Natural killer cell treated with Interleukin-12 subunit alpha and Interleukin-12 subunit beta and Interleukin-15 and Interleukin-18, amount 100 ng/mL, for 72 hours (primary cell): ENCODE measurements at regions not wholly inside any gene's neighbourhood (a gene's known extent, or its start where the extent isn't known, plus 50 kb on each side); places are given as distances from the start of the nearest gene placed in this dataset.

ENCODE experiments used
- ATAC-seq, 2 donors: fragments of 150-1000 bp; cut with Tn5 transposase in 1 of 2; sonication (Bioruptor Pico), chemical (Tn5 transposase) in 1 of 2; 2 replicates each; pipeline ENCODE4 v1.10.0; 2021
- DNase-seq: peaks from one replicate; pipeline ENCODE4 v3.0.0; 2022; ENCODE audit warnings: low spot score
- H3K27ac Mint-ChIP-seq, 2 donors: 1 replicate in 1 of 2; 2 replicates in 1 of 2; pipeline ENCODE4 v1.8.0; 2022; ENCODE audit warnings: mixed read lengths in 2 of 2, mild to moderate bottlenecking in 1 of 2, moderate library complexity in 1 of 2
- H3K27me3 Mint-ChIP-seq, 2 donors: 1 replicate in 1 of 2; 2 replicates in 1 of 2; pipeline ENCODE4 v1.8.0; 2022; ENCODE audit warnings: mixed read lengths in 2 of 2
- H3K36me3 Mint-ChIP-seq: one replicate; pipeline ENCODE4 v1.8.0; 2022; ENCODE audit warnings: mixed read lengths
- H3K4me1 Mint-ChIP-seq, 2 donors: 1 replicate in 1 of 2; 2 replicates in 1 of 2; pipeline ENCODE4 v1.8.0; 2022; ENCODE audit warnings: low read depth in 2 of 2, mixed read lengths in 2 of 2, mild to moderate bottlenecking in 1 of 2
- H3K4me3 Mint-ChIP-seq: one replicate; pipeline ENCODE4 v1.8.0; 2022; ENCODE audit warnings: mixed read lengths
- H3K9me3 Mint-ChIP-seq: 2 replicates; pipeline ENCODE4 v1.8.0; 2022; ENCODE audit warnings: mixed read lengths

GRCh38 chr5:67451640-67452279 lies 255.2 kb upstream of the CD180 start:
- DNase-seq (no peak), ATAC-seq (no peak)
- H3K9me3 Mint-ChIP-seq = peaks cover 3% of the 10 kb centered on the region
- H3K27ac Mint-ChIP-seq = no peak overlapping the region
- H3K27me3 Mint-ChIP-seq = no peaks in the 10 kb centered on the region
- peaks cover 0 to 5% of the 10 kb centered on the region in 2 donors for H3K4me1 Mint-ChIP-seq
- no peak overlapping the region for H3K4me3 Mint-ChIP-seq
- no peaks in the 10 kb centered on the region for H3K36me3 Mint-ChIP-seq

- H3K36me3 Mint-ChIP-seq = no peaks in the 10 kb centered on the region
- H3K9me3 Mint-ChIP-seq = peaks cover 3% of the 10 kb centered on the region
- no peak overlapping the region for H3K4me3 Mint-ChIP-seq
- no peaks in the 10 kb centered on the region for H3K27me3 Mint-ChIP-seq
- DNase-seq (no peak), ATAC-seq (no peak)
- no peaks in the 10 kb centered on the region for H3K4me1 Mint-ChIP-seq
- H3K27ac Mint-ChIP-seq = no peak overlapping the region
These were observed 251.1 kb upstream of the CD180 start for GRCh38 chr5:67447732-67448131.

- DNase-seq = no peak
- Mint-ChIP-seq H3K36me3 (no peaks in the 10 kb centered on the region), H3K4me1 (no peaks in the 10 kb centered on the region), H3K27me3 (peaks cover 0 to 4% of the 10 kb centered on the region in 2 donors), H3K9me3 (no peaks in the 10 kb centered on the region), H3K27ac (no peak overlapping the region), H3K4me3 (no peak overlapping the region)
- no peak for ATAC-seq
These were observed 241.6 kb upstream of the CD180 start for GRCh38 chr5:67437905-67438845.

- H3K4me1 Mint-ChIP-seq = no peaks in the 10 kb centered on the region
- no peak overlapping the region for H3K27ac Mint-ChIP-seq
- H3K9me3 Mint-ChIP-seq = no peaks in the 10 kb centered on the region
- H3K27me3 Mint-ChIP-seq = peaks cover 0 to 4% of the 10 kb centered on the region in 2 donors
- DNase-seq (no peak), ATAC-seq (no peak)
- no peak overlapping the region for H3K4me3 Mint-ChIP-seq
- no peaks in the 10 kb centered on the region for H3K36me3 Mint-ChIP-seq
These were observed 238.4 kb upstream of the CD180 start for GRCh38 chr5:67435032-67435431.

DNA sequence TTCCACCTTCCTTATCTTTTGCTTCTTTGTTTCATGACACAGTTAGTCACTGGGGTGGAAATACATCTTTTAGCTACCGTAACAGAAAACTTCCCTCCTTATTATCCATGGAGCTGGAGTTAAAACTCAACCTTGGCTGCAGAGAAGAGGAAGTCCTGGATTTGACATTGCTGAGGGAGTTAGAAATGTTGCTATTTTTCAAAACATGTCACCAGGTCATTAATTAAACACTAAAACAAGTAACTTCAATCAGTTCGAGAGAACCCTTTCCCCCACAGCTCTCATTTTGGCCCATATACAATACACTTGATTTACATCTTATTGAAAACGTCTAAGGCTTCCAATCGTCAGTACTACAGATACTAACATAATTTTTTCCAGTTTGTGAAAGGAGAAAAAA lies 237.9 kb upstream of the CD180 start:
- Mint-ChIP-seq H3K4me1 (no peaks in the 10 kb centered on the region), H3K36me3 (no peaks in the 10 kb centered on the region), H3K4me3 (no peak overlapping the region), H3K9me3 (no peaks in the 10 kb centered on the region), H3K27me3 (peaks cover 0 to 4% of the 10 kb centered on the region in 2 donors), H3K27ac (no peak overlapping the region)
- ATAC-seq (no peak), DNase-seq (no peak)

- Mint-ChIP-seq H3K9me3 (no peaks in the 10 kb centered on the region), H3K4me1 (no peaks in the 10 kb centered on the region), H3K36me3 (no peaks in the 10 kb centered on the region), H3K4me3 (no peak overlapping the region), H3K27me3 (peaks cover 0 to 4% of the 10 kb centered on the region in 2 donors), H3K27ac (no peak overlapping the region)
- DNase-seq = no peak
- ATAC-seq = no peak
These were observed 236.0 kb upstream of the CD180 start for GRCh38 chr5:67432606-67433005.

- Mint-ChIP-seq H3K9me3 (no peaks in the 10 kb centered on the region), H3K4me3 (no peak overlapping the region)
- no peak for ATAC-seq
These were observed 234.6 kb upstream of the CD180 start for GRCh38 chr5:67431191-67431590.

DNA sequence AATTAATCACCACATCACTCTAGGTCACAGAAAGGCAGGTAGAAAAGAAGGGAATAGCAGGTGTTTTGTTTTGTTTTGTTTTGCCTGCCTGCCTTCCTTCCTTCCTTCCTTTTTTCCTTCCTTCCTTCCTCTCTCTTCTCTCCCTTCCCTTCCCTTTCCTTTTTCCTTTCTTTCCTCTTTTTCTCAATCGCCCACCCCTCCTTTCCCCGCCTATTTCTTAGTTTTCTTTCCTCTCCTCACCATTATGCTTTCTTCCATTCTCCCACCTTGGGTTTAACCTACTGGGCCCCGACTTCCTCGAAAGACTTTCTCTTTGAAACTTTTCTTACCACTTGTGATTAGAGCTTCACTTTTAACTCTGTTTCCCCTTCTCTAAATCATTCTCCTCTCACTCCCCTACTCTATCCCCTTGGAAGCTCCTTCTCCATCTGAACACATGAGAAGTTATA lies 231.3 kb upstream of the CD180 start:
- DNase-seq (no peak), ATAC-seq (no peak)
- no peaks in the 10 kb centered on the region for H3K9me3 Mint-ChIP-seq
- H3K4me1 Mint-ChIP-seq = no peaks in the 10 kb centered on the region
- no peaks in the 10 kb centered on the region for H3K27me3 Mint-ChIP-seq
- H3K27ac Mint-ChIP-seq = no peak overlapping the region
- H3K36me3 Mint-ChIP-seq = no peaks in the 10 kb centered on the region
- no peak overlapping the region for H3K4me3 Mint-ChIP-seq

More at GRCh38 chr5:67431191-67431590, 234.6 kb upstream of the CD180 start:
- H3K27me3 Mint-ChIP-seq = peaks cover 0 to 4% of the 10 kb centered on the region in 2 donors
- H3K27ac Mint-ChIP-seq = no peak overlapping the region
- no peaks in the 10 kb centered on the region for H3K4me1 Mint-ChIP-seq
- no peak for DNase-seq
- no peaks in the 10 kb centered on the region for H3K36me3 Mint-ChIP-seq

DNA sequence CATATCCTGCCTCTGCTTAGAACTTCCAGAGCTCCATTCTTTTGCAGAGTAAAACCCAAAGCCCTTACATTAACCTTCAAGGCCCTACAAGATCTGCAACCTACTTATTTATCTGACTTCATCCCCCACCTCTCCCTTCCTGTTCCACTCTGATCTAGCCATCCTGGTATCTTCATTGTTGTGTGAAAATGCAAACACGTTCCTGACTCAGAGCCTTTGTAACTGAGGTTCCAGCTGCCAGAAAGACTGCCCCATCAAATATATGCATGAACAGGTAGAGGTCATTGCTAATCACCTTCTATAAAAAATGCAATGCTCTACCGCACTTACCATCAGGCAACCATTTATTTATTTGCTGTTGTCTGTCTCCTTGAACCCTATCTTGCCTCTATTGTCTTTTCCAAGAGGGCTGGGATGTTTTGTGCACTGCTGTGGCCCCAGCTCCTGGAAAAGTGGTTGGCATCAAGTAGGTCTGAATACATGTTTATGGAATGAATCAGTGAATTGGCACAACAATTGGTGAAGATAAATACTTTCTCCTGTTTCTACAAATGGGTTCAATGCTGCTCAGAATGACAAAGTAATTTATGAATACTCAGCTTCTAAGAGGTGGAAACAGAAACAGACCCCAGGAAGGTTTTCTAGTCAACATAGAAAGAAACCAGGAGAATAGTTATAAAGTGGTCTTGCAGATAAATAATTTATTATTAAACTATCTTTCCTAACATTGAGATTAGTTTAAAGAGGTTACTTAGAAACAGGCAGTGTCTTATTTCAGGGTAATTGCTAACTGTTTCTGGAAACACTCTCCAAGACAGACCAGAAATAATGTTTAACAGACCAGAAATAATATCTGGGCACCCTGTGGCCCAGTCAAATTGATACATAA lies 230.6 kb upstream of the CD180 start:
- Mint-ChIP-seq H3K27me3 (no peaks in the 10 kb centered on the region), H3K27ac (no peak overlapping the region), H3K4me1 (peaks cover 2 to 3% of the 10 kb centered on the region in 2 donors), H3K36me3 (peaks cover 1% of the 10 kb centered on the region), H3K9me3 (peaks cover 3% of the 10 kb centered on the region), H3K4me3 (no peak overlapping the region)
- DNase-seq = no peak
- ATAC-seq = no peak

DNA sequence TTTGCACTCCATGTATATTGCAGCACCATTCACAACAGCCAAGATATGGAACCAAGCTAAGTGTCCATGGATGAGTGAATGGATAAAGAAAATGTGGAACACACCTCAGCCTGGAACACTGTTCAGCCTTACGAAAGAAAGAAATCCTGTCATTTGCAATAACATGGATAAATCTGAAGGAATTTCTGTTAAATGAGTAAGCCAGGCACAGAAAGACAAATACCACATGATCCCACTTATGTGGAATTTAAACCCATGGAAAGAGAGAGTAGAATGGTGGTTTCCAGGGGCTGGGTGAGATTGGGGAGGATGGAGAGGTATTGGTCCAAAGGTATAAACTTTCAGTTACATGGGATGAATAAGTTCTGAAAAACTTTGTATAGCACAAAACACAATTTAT lies 228.9 kb upstream of the CD180 start:
- peaks cover 10% of the 10 kb centered on the region for H3K36me3 Mint-ChIP-seq
- H3K27ac Mint-ChIP-seq = no peak overlapping the region
- no peaks in the 10 kb centered on the region for H3K27me3 Mint-ChIP-seq
- ATAC-seq (no peak), DNase-seq (no peak)
- H3K4me1 Mint-ChIP-seq = peaks cover 8 to 9% of the 10 kb centered on the region in 2 donors
- no peak overlapping the region for H3K4me3 Mint-ChIP-seq
- peaks cover 5% of the 10 kb centered on the region for H3K9me3 Mint-ChIP-seq

- H3K4me1 Mint-ChIP-seq = peaks cover 8 to 9% of the 10 kb centered on the region in 2 donors
- H3K9me3 Mint-ChIP-seq = peaks cover 5% of the 10 kb centered on the region
- no peak for DNase-seq
- ATAC-seq = no peak
- peaks cover 10% of the 10 kb centered on the region for H3K36me3 Mint-ChIP-seq
- no peak overlapping the region for H3K4me3 Mint-ChIP-seq
- H3K27me3 Mint-ChIP-seq = no peaks in the 10 kb centered on the region
- H3K27ac Mint-ChIP-seq = no peak overlapping the region
These were observed 221.2 kb upstream of the CD180 start for GRCh38 chr5:67417839-67418238.

DNA sequence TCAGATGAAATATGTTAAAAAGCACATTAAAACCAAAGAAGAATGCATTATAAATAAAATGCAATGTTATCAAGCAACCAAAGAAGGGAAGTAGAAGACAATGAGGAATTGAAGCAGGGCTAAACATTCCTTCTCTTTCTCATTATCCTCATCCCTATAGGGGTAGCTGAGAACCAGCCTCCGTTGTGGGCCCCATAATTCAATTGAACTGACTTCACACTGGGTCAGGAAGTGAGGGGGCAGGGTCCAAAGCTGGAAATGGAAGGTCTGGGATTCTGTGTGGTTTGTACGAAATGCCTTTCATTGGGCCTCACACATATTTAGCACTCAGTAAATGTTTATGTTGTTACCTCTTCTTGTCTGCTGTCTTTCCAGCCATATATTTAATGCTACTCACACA lies 220.4 kb upstream of the CD180 start:
- peaks cover 3 to 4% of the 10 kb centered on the region in 2 donors for H3K4me1 Mint-ChIP-seq
- no peak overlapping the region for H3K27ac Mint-ChIP-seq
- no peaks in the 10 kb centered on the region for H3K9me3 Mint-ChIP-seq
- no peak for DNase-seq
- no peak for ATAC-seq
- no peak overlapping the region for H3K4me3 Mint-ChIP-seq
- H3K27me3 Mint-ChIP-seq = no peaks in the 10 kb centered on the region
- peaks cover 7% of the 10 kb centered on the region for H3K36me3 Mint-ChIP-seq

GRCh38 chr5:67416133-67416937 lies 219.7 kb upstream of the CD180 start:
- Mint-ChIP-seq H3K27ac (no peak overlapping the region), H3K4me1 (no peaks in the 10 kb centered on the region), H3K27me3 (no peaks in the 10 kb centered on the region), H3K36me3 (peaks cover 4% of the 10 kb centered on the region), H3K9me3 (no peaks in the 10 kb centered on the region), H3K4me3 (no peak overlapping the region)
- no peak for DNase-seq
- ATAC-seq = no peak
